Stimulated activated CD4-positive, alpha-beta T cell treated with anti-CD3 and anti-CD28 coated beads, Interleukin-1b, Interleukin-23, amount 100 ng/mL, for 4 hours (primary cell): ENCODE measurements at regions not wholly inside any gene's neighbourhood (a gene's known extent, or its start where the extent isn't known, plus 50 kb on each side); places are given as distances from the start of the nearest gene placed in this dataset.
A peak's percentile ranks its signal among the peaks of the same experiment; 100 is the strongest.
"Not testable (repeated sequence)": the region's sequence is repeated elsewhere in the genome, so short reads cannot be mapped to it uniquely, and the experiment has no call there.

Experiments used
- DNase-seq, 2 donors: peaks; one replicate each; pipeline ENCODE4 v3.0.0-alpha.2; 2020; ENCODE audit warnings: low read depth in 2 of 2

- DNase-seq, result no peak
These were observed 185.2 kb downstream of the SHOX2 start for GRCh38 chr3:157920822-157921700.

GRCh38 chr3:157919319-157919887, 186.8 kb downstream of the SHOX2 start:
- DNase-seq, result no peak

GRCh38 chr3:157918402-157918801, 187.8 kb downstream of the SHOX2 start:
- DNase-seq, result no peak

DNA sequence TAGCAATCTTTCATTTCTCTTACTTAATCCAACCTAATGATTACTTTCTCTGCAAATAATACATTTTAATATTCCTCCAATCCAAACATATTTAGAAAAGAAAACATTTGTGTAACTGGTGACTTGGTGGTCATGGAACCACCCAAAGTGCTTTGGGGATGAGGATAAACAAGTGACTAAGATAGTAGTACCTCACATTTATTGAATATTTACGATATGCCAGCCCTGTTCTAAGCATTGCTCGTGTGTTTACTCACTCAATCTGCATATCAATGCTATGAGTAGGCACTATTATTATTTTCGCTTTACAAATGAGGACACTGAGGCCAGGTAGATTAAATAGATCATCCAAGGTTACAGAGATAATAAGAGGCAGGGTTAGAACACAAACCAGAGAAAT, 189.5 kb downstream of the SHOX2 start:
- no peak for DNase-seq

GRCh38 chr3:157914882-157915281, 191.3 kb downstream of the SHOX2 start:
- DNase-seq, result no peak

DNA sequence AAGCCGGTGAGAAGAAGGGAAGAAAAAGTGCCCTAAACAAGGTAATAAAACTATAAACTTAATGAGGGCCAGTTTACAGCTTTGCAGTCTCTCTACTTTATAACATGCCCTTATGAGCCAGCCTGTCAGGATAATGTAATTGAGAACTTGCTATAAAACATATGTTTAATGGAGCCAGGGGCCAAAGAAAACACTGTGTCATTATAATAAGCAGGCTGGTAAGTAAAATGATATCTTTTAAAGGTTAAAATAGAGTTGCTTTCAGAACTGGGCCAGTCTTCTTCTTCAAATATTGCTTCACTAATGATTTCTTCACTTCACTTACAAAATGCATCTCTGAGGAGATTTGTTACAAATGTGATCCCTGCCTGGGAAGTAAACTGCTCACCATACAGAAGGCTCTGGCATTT, 192.5 kb downstream of the SHOX2 start:
- no peak for DNase-seq

- no peak for DNase-seq
These were observed 193.4 kb downstream of the SHOX2 start for GRCh38 chr3:157912514-157913451.

DNA sequence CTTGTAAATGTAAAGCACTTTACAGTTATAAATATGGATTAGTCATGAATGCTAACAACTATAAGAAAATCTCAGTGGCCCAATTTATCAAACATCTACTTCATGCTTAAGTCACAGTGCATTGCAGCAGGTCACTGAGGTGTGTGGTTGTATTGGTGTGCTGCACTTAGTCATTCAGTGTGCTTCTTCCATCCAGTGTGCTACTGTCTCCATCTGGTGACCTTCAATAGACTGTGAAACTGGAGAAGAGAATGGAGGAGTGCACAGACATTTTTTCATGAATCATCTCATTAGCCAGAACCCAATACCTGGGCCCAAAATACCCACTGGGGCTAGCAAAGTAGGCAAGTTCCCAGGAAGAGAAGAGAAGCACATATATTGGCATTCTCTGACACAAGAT, 199.6 kb downstream of the SHOX2 start:
- no peak for DNase-seq

- DNase-seq, result no peak
These were observed 200.3 kb downstream of the SHOX2 start for GRCh38 chr3:157905885-157906284.

GRCh38 chr3:157902680-157903079, 203.5 kb downstream of the SHOX2 start:
- not testable (repeated sequence) for DNase-seq

- DNase-seq, result no peak
These were observed 218.2 kb downstream of the SHOX2 start for GRCh38 chr3:157888040-157888439.

- no peak for DNase-seq
These were observed 229.7 kb downstream of the SHOX2 start for GRCh38 chr3:157876556-157876955.

GRCh38 chr3:157872902-157873301, 233.3 kb downstream of the SHOX2 start:
- no peak for DNase-seq

- DNase-seq, result no peak
These were observed 234.3 kb downstream of the SHOX2 start for GRCh38 chr3:157871838-157872460.

DNA sequence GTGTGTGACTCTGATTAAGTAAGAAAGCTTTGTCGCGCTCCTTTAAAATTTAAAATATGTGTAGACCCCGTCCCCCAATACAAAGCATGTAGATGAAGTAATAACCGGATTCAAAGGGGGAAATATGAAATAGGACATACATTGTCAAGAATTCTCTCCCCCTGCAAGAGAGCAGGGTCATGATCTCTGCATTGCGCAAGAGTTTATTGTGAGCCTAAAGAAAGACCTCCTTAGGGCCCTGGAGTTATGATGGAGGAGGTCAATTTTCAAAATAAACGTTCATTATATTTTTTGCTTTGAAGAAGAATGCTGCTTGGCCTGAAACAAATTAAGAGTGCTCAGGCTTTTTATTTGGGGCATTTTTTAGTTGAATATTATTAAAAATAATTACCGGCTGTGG, 235.0 kb downstream of the SHOX2 start:
- no peak for DNase-seq

- no peak for DNase-seq
These were observed 237.3 kb downstream of the SHOX2 start for GRCh38 chr3:157868946-157869345.

DNA sequence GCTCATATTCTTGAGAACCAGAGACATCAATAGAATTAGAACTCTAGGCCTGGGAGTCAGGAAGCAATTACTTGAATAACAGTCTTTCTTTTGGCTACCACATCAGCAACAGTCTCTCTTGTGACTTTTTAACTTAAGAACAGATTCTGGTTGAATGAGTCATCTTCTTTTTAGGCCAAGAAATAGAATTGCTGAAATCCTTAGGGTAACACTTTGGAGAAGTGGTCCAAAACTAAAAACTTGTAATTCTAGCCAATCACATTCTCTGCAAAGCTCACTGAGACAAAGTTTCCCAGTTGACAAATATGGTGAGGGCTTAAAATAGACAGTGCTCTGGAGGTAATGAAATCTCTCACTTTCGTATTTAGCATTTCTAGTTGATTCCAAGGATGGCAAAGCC, 238.0 kb downstream of the SHOX2 start:
- DNase-seq, result no peak

DNA sequence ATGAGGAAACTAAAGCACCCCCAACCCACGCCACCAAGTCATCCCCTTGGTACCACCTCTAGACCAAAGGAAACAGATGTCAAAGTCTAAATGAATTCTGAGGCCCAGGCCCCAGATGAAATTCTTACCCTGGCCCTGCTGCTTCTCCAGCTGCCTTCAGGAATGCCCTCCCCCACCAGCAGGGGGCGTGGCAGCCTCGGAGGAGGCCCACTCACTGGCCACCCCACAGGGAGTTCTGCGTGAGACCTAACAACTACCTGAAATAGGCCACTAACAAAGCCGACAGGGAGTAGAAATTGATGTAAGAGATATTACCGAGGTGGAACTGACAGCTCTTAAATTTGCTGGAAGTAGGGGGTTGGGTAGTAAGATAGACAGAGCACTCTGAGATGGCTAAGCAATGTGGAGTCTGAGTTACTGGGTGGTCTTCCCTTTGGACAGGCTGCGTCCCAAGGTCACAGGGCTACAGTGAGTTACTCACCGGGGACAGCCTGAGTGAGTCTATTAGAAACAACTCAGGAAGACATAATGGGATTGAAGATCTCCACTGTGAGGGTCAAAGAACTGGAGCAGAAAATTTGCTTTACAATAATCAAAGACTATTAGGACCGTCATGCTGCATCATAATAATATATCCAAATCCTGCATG, 240.7 kb downstream of the SHOX2 start:
- peak in 1 of 2 donors; percentile 22 for DNase-seq

DNA sequence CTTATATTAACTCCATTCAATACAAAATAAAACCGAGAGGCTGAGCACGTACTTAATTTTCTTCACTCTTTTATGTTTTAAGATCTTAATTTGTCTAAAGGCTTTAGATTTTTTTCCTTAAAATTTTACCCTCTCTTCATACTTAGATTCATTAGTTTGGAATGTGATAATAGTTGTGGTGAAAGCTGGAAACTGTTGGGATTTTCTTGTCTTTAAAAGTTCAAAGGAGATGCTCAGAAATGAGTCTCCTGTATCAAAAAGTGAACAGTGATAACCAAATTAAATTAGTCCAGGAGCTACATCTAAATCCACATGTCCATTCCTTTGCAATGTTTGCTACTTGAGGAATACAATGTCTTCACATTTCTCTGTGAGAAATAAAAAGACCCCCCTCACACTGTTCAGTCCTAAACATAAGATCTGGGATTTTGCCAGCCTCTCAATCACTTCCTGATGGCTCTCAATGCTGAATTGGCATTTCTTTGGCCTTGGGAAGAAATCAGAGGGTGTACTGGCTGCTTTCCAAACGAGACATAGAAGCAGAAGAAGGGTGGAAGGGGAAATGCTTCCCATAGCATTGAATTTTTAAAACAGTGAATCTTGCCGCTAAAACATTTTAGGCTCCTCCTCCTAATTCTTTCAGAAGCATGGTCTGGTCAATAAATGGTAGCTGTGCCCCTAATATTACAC, 245.0 kb downstream of the SHOX2 start:
- no peak for DNase-seq

- DNase-seq, result no peak
These were observed 246.7 kb downstream of the SHOX2 start for GRCh38 chr3:157859541-157859940.

GRCh38 chr3:157858821-157859220, 247.4 kb downstream of the SHOX2 start:
- no peak for DNase-seq
